ENCODE measurements at regions not wholly inside any gene's neighbourhood (a gene's known extent, or its start where the extent isn't known, plus 50 kb on each side); places are given as distances from the start of the nearest gene placed in this dataset.

- H3K27ac ChIP-seq = no peak overlapping the region
- TF ChIP-seq CTCF (IDR thresholded peaks at IDR 0.05) (no peak), POLR2A (IDR thresholded peaks at IDR 0.05) (no peak)
Measured at GRCh38 chr4:84432713-84433112, 66.4 kb downstream of the NKX6-1 start.

GRCh38 chr4:84420608-84421007, 78.5 kb downstream of the NKX6-1 start:
- intact Hi-C loops (cut with DNase I; ENCODE audit: low total_unique reads) = no loop called here

More at GRCh38 chr4:84432713-84433112, 66.4 kb downstream of the NKX6-1 start:
- DNase-seq = no peak
- Histone ChIP-seq H3K9me3 (no peaks in the 10 kb centered on the region), H3K4me3 (no peak overlapping the region), H3K4me1 (no peaks in the 10 kb centered on the region), H3K27me3 (no peaks in the 10 kb centered on the region), H3K36me3 (ENCODE audit: low read depth, missing control alignments) (no peaks in the 10 kb centered on the region)
- intact Hi-C loops (cut with DNase I; ENCODE audit: low total_unique reads) = no loop called here

GRCh38 chr4:84419201-84419600, 79.9 kb downstream of the NKX6-1 start:
- 51 to 53% methylated on average over 3 of the region's 3 CpGs for WGBS, 2 donors
- intact Hi-C loops (cut with DNase I; ENCODE audit: low total_unique reads) = no loop called here
- no peaks in the 10 kb centered on the region for H3K36me3 ChIP-seq (ENCODE audit: low read depth, missing control alignments)
- H3K27me3 ChIP-seq = no peaks in the 10 kb centered on the region
- TF ChIP-seq POLR2A (IDR thresholded peaks at IDR 0.05) (no peak), CTCF (IDR thresholded peaks at IDR 0.05) (no peak)
- no peak overlapping the region for H3K4me3 ChIP-seq
- DNase-seq = no peak
- no peaks in the 10 kb centered on the region for H3K4me1 ChIP-seq
- no peak overlapping the region for H3K27ac ChIP-seq
- H3K9me3 ChIP-seq = no peaks in the 10 kb centered on the region

More at GRCh38 chr4:84420608-84421007, 78.5 kb downstream of the NKX6-1 start:
- no peak overlapping the region for H3K27ac ChIP-seq
- H3K9me3 ChIP-seq = no peaks in the 10 kb centered on the region
- WGBS, 2 donors = 42 to 44% methylated on average over 1 of the region's 1 CpG
- H3K4me3 ChIP-seq = no peak overlapping the region
- no peaks in the 10 kb centered on the region for H3K4me1 ChIP-seq
- DNase-seq = no peak
- no peaks in the 10 kb centered on the region for H3K27me3 ChIP-seq
- no peaks in the 10 kb centered on the region for H3K36me3 ChIP-seq (ENCODE audit: low read depth, missing control alignments)
- TF ChIP-seq CTCF (IDR thresholded peaks at IDR 0.05) = no peak

- DNase-seq = no peak
- Histone ChIP-seq H3K4me1 (no peaks in the 10 kb centered on the region), H3K4me3 (no peak overlapping the region), H3K27me3 (no peaks in the 10 kb centered on the region), H3K36me3 (ENCODE audit: low read depth, missing control alignments) (no peaks in the 10 kb centered on the region), H3K9me3 (no peaks in the 10 kb centered on the region), H3K27ac (no peak overlapping the region)
- 43% methylated on average over 5 of the region's 5 CpGs for WGBS, 2 donors
- no peak for TF ChIP-seq CTCF (IDR thresholded peaks at IDR 0.05)
- TF ChIP-seq POLR2A (IDR thresholded peaks at IDR 0.05) = no peak
- intact Hi-C loops (cut with DNase I; ENCODE audit: low total_unique reads) = no loop called here
Measured at GRCh38 chr4:84417997-84418709, 80.9 kb downstream of the NKX6-1 start.

- Histone ChIP-seq H3K4me1 (no peaks in the 10 kb centered on the region), H3K9me3 (no peaks in the 10 kb centered on the region), H3K36me3 (ENCODE audit: low read depth, missing control alignments) (no peaks in the 10 kb centered on the region), H3K27me3 (no peaks in the 10 kb centered on the region), H3K27ac (no peak overlapping the region), H3K4me3 (no peak overlapping the region)
- TF ChIP-seq CTCF (IDR thresholded peaks at IDR 0.05) (no peak), POLR2A (IDR thresholded peaks at IDR 0.05) (no peak)
- intact Hi-C loops (cut with DNase I; ENCODE audit: low total_unique reads) = no loop called here
- WGBS, 2 donors = 86 to 89% methylated on average over 1 of the region's 1 CpG
- no peak for DNase-seq
Measured at GRCh38 chr4:84413976-84414375, 85.1 kb downstream of the NKX6-1 start.

All from testis (tissue), 2 donors.